GM21723 (cell line): ENCODE measurements at regions not wholly inside any gene's neighbourhood (a gene's known extent, or its start where the extent isn't known, plus 50 kb on each side); places are given as distances from the start of the nearest gene placed in this dataset.

Experiments
- ATAC-seq: cut with Tn5 transposase; IDR thresholded peaks from one replicate; pipeline ENCODE4 v1.9.1; 2021; ENCODE audit warnings: mild to moderate bottlenecking, moderate library complexity; ENCODE audit not compliant: unreplicated experiment

DNA sequence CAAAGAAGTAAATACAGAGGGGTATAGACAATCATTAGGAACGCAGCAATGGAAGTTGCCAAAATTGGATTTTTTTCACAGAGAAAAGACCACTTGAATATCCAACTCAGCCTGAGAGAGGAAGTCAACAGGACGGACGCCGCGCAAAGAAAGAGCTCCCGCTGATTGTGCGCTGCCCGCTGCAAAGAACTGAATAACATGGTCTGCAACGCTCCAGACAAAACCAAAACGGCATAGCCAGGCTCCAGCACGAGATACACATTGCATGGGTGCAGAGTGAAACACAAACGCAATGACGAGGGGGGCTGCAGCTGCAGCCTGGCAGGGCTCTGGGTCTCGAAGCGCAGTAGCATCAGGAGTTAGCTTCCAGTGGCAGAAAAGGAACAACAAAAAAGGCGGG, 113.9 kb upstream of the MGMT start:
- ATAC-seq, result no peak

GRCh38 chr10:129360046-129360445, 107.0 kb upstream of the MGMT start:
- no peak for ATAC-seq

GRCh38 chr10:129361676-129362376, 105.2 kb upstream of the MGMT start:
- ATAC-seq, result no peak

DNA sequence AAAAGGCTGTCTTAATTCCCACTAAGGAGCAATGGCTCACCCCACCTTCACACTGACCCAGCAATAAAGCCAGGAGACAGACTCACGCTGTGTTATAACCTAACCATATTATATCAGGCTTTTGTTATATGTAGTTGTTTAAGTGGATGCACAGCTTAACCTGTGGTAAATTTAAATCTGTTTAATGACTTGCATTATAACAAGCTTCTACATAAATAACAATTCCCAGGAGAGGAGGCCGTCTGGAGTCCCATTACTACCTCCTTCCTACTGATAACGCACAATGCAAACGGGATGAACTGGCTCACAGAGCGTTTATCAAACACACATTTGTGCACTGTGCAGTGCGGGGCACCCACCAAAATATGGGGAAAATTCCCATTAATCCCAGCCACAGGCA, 102.1 kb upstream of the MGMT start:
- ATAC-seq, result no peak

DNA sequence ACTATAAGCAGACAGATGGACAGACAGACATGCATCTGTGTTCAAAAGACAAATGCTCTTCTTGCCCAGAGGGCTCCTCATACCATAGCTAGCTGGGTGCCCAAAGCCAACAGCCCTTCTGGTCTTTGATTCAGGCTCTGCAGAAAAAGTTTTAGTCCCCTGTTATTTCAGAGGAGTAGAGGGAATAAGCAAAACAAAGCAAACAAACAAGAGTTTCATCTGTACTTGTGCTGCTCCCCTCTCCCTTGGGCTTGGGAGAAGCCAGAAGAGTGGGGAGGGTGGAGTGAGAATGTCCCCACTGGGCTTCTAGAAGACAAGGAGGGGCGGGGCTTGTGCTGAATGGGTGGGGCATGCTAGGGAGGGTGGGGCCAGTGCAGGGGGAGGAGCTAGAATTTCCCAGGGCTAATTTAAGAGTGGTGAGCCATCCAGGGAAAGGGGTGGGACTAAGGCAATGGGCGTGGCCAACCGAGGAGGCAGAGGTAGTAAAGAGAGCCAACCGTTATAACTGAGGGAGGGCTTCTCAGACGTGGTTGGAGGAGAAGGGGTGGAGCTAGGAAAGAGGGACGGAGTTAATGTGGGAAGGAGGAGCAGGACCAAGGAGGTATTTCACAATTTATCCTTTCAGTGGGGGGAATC, 101.2 kb upstream of the MGMT start:
- no peak for ATAC-seq

DNA sequence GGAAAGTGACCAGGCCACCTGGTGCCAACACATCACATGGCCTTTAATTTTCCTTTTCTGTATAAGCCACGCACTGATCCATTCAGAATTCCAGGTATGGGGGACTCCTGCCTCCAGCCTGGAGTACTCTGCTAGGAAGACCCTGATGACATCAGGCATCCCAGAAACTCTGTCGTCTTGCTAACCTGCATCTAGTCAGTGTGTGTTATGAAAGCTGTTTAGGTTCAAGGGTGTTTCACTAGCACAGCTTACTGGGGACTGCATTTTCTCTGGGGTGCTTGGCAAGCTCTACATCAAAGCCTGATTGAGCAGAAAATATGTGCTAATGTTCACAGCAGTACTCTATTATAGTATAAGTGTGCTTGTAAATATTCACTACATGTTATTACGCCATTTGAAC, 100.6 kb upstream of the MGMT start:
- no peak for ATAC-seq

DNA sequence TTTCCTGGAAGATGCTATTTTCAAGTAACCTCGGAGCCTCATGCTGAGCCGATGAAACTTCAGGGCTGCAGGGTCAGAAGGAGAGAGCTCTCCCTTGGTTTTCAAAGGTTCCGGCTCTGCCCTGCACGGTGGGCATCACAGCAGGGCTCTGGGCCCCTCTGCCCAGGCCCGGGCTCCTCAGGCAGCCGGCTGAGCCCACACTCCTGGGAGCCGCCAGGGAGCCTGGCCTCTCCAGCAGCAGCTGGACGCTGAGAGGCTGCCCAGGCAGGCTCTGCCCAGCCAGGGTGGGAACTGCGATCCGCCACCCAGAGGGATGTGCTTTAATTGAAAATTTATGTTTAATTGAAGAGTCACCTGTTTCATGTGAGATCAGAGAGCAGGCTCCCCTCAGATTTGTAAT, 97.5 kb upstream of the MGMT start:
- no peak for ATAC-seq

GRCh38 chr10:129371541-129371940, 95.5 kb upstream of the MGMT start:
- no peak for ATAC-seq

GRCh38 chr10:129372172-129372571, 94.9 kb upstream of the MGMT start:
- no peak for ATAC-seq

DNA sequence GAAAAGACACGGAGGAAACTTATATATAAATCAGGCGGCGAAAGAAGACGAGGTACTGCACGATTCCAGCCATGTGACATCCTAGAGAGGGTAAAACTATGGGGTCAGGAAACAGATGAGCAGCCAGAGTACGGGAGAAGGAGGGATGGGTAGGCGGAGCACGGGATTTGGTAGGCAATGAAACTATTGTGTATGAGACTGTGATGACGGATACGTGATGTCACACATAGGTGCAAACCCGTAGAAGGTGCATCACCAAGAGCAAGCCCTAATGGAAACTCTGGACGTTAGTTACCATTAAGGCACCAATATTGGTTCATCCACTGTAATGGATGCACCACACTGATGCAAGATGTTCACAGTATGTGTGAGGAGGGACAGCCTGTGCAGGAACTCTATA, 93.8 kb upstream of the MGMT start:
- no peak for ATAC-seq

GRCh38 chr10:129373718-129374117, 93.3 kb upstream of the MGMT start:
- no peak for ATAC-seq

DNA sequence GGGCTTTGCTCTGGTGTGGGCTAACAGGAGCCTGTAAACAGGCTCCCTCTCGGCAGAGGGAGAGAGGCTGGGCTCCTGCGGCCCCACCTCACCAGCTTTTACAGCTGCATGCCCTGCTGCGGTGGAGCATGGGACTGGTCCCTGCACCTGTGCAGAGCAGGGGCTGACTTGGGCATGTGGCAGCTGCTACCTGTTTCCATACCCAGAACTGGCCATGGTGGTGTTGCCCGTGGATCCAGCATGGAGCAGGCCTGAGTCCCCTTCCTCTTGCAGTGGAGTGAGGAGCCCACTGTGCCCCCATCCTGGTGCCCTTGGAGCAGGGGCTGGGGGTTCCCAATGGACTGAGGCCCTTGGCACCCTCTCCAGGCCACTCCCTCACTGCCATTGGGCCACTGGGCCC, 91.9 kb upstream of the MGMT start:
- ATAC-seq, result no peak

GRCh38 chr10:129375912-129376311, 91.1 kb upstream of the MGMT start:
- ATAC-seq, result no peak

- no peak for ATAC-seq
Observed at GRCh38 chr10:129380279-129380678, 86.8 kb upstream of the MGMT start.

DNA sequence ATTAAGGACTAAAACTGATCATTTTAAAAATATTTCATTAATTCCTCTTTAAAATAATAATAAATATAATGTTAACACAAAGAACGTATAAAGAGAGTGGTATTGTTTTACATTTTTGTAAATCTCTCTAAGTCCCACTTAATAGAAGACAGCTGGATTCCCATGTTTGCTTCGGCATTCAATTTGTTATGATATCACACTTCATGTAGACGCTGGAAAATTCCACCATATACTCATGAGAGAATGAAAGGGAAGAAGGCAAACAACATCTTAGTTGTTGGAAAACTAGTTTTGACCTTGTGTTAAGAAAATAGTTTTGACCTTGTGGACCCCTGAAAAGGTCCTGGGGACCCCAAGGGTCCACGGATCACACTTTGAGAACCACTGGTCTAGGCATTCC, 85.3 kb upstream of the MGMT start:
- no peak for ATAC-seq

GRCh38 chr10:129382401-129382800, 84.6 kb upstream of the MGMT start:
- ATAC-seq, result no peak

GRCh38 chr10:129383651-129384050, 83.4 kb upstream of the MGMT start:
- no peak for ATAC-seq

DNA sequence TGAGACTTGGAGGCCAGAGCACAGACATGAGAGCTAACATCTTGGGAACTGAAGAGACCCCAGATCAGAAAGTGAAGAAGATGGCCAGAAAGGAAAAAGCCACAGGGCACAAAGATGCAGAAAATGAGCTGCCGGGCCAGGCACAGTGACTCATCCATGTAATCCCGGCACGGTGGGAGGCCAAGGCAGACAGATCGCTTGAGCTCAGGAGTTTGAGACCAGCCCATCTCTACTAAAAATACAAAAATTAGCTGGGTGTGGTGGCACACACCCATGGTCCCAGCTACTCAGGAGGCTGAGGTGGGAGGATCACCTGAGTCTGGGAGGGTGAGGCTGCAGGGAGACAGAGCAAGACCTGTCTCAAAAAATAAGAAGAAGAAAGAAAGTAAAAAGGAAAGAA, 81.4 kb upstream of the MGMT start:
- no peak for ATAC-seq

- ATAC-seq, result no peak
Observed at GRCh38 chr10:129386415-129387257, 80.4 kb upstream of the MGMT start.

GRCh38 chr10:129387258-129387525, 79.8 kb upstream of the MGMT start:
- no peak for ATAC-seq

- no peak for ATAC-seq
Observed at GRCh38 chr10:129388435-129388834, 78.6 kb upstream of the MGMT start.

DNA sequence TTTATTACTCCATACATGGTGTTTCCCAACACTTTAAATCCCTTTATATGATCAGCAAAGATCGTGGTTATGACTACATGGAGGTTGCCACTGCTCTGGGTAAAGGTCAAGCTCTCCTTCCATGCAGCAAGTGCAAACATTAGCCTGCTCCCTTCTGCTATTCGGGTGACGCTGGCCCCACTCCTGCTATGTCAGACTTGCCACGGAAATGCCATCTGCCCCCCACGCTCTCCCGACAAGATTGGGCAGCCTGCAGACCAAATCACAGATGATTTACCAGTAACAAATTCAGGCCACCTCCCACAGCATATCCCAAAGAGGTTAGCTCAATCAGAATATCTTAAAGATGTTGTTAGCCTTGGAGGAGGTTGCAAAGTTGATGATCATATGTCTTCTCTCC, 77.8 kb upstream of the MGMT start:
- no peak for ATAC-seq
